ENCODE measurements at regions not wholly inside any gene's neighbourhood (a gene's known extent, or its start where the extent isn't known, plus 50 kb on each side); places are given as distances from the start of the nearest gene placed in this dataset.

GRCh38 chr12:91606662-91607377, 424.2 kb upstream of the DCN start:
- DNase-seq = no peak

DNA sequence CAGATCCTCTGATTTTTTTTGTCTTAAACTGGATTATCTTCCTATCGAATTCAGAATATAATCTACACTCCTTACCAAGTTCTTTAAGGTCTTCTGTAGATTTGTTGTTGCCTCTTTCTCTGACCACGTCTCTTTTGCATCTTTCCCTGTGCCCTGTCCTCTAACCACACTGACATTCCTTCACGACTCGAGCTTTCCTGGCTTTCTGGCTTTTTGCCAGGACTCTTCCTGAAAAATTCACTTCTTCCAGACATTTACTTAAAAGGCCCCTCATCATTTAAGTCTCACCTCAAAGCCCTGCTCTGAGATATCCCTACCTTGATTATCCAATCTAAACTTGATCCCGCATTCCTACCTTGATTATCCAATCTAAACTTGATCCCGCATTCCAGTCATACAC, 422.3 kb upstream of the DCN start:
- DNase-seq = no peak

DNA sequence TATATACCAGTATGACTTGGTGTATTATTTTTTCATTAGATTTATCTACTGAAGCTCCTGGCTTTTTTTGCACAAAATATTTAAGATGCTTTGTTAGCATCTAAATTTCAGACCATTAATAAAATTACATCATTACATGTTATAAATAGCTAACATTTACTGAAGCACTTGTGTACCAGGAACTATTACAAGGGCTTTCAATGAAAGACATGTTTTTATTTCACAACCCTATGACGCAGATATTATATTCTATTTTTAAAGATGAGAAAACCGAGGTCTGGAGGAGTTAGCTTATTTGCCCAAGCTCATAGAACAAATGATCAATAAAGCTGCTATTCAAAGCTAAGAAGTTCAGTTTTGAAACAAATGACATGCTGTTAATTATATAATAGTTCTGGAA, 420.4 kb upstream of the DCN start:
- DNase-seq = no peak

DNA sequence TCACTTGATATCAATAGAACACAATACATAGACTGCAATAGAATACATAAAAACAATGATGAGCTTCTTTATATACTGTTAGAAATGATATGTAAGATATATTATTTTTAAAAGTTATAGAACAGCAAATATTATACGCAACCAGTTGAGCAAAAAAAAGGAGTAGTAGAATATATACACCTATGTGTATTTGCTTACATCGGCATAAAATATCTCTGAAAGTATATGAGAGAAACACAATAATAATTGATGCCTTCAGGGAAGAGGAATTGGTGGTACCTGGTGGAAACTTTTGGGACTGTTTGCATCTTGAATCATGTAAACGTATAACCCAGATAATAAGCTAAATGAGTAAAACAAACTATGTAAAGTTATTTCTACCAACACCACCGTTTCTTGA, 418.4 kb upstream of the DCN start:
- no peak for DNase-seq

GRCh38 chr12:91594715-91595114, 412.1 kb upstream of the DCN start:
- DNase-seq = no peak

- DNase-seq = no peak
Measured at GRCh38 chr12:91591639-91591987, 409.0 kb upstream of the DCN start.

DNA sequence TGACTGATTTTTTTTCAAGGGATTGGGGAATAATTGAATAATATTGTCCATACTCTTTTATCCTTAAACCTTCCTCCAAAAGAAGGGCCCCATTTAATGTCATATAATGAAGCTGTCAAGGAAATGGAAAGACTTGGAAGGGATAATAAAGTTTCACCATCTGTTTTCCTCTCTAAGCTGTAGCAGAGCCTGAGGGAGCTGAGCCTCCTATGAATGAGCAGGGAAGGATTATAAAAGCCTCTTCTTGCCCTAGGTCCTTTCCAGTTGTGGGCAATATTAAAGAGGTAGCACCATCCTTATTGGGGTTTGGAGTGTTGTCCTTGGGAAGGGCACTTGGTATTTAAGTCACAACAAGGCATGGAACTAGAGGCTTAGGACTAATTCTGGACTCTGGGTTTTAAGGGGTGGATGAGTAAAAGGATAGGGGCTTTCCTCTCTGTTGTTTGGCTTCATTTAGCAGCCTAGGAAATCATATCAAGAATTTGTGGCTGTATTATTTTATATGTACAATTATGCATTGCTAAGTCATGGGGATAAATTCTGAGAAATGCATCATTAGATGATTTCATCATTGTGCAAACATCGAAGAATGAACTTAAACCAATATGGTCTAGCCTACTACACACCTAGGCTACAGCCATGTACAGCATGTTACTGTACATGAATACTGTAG, 408.5 kb upstream of the DCN start:
- no peak for DNase-seq

DNA sequence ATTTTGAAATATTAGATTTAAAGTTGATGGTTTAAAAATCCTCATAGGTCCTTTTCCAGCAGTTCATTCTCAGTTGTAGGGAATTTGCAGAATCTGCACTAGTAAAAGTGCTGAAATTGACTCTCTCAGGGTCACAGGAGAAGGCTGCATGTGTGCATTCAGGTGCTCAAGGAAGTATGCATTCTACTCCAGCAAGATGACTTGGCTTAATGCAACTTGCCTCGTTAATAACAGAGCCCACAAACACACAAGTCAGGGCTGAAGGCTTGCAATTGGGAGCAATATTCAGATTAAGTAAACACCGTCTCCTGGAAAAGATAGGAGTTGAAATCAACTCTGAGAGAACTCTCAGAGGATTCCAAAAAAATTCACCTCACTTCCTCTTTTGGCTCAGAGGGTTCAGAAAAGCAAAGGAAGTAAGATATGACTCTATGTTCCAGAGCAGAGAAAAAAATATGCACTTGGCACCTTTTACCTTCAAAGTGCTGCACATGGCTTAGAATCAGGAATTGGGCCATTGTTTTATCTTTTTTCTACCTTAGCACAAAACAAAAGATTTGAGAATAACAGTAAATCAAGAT, 406.3 kb upstream of the DCN start:
- no peak for DNase-seq

GRCh38 chr12:91586015-91586414, 403.4 kb upstream of the DCN start:
- DNase-seq = no peak

DNA sequence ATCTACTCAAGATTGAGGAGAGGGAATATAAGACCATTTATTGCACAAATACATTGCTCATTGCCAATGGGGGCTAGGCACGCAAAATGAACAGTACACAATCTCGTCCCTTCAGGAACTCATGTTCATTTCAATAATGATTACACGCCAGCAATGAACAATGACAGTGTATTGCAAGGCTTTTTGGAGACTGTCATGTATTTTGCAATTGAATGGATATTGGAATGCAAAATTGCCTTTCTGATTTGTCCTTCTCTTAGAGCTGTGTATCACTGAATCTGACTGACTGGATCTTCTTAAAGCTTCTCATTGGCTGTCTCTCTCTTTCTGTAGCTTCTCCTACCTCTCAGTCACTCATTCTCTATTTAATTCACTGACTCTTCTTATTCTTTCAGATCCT, 400.2 kb upstream of the DCN start:
- no peak for DNase-seq

DNA sequence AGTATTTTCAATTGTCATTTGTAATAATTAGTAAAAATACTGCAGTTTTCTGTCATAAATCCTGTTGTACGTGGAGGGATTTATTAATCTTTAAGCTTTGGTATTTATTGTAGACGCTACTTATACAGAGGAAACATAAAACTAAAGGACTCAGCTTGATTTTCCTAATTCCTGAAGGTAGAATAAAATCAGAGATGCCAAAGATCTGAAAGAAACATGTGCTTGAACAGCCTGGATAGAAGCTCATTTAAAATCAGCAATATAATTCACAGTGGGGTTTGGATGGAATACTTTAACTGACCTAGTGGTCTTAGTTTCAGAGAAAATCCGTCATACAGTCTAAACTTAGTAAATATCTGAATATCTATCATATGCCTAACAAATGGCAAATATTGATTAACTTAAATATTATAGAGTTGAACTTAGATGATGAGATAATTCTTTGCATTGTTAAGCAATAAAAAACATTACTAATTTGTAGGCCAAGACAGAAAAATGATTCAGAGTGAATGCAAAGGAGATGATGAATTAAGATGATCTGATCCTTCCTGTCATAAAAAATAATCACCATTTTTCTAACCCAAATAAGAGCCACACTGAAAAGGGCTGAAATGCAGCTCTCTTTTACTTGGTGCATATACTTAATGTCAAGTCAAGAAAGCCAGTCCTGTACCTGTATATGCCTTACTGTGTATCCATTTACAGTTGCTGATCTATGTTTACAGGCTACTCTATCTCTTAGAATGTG, 397.1 kb upstream of the DCN start:
- DNase-seq = no peak

DNA sequence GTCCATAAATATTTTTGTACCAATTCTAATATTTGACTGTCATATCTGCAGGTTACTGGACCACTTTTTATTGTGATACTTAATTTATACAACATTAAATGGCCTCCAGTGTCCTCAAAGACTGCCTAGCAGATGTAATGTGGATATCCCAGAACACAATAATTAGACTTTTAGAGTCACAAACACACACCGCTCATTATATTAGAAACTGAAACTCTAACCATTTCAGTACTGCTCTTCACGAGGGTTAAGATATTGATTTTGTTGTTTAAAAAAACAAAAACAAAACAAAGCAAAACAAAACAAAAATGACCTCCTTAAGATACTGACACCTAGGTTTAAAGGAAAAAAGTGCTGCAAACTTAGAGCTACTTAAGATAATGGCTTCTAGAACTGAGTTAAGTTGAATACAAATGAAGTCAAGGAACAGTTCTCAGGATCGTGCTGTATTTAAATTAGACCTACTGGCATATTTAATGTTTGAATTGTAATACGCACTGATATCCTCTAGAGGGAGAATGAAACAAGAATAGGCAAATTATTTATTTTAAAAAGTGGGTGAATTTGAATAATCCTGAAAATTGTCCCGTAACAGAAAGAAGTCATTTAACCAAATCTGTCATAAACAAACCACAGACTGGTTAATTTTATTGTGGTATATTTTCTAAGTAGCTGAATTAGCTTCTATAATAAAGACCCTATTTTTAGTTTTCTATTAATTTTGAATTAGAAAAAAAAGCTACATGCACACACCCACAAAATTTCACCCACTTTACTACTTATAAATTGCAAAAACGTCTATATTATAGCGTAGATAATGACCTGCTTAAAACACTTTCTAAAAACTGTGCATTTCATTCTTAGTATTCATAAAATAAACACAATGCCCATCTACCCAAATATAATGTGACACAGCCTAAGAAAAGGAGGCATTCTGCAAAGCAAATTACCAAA, 395.2 kb upstream of the DCN start:
- DNase-seq = no peak

DNA sequence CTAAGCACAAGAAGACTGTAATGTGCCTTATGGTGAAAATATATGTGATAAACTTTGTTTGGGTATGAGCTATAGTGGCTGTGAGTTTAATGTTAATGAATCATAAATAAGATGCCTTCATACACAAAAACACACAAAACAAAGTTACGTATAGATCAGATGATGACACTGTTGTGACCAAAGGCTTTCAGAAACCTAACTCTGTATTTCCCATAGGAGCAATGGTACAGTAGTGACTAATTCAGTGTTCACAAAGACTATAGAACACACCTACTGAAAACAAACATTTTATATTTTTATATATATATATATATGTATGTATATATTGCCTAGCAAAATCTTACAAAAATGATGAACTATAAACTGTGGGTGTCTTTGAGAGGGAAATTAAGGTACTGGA, 393.8 kb upstream of the DCN start:
- no peak for DNase-seq

DNA sequence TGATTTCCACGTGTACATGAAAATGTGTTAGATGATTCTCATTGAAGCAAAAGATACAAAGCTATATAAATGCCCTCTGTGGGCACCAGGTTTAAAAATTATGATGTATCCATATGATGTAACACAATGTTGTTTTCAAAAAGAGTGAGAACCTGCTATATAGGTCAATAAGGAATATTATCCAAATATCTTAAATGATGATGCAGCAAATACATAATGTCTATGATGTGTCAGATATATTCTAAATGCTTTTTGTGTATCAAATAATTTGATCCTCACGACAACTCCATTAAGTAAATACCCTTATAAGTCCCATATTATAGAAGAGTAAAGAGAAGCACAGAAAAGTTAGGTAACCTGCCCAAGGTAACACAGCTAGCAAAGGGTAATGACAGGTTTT, 393.0 kb upstream of the DCN start:
- DNase-seq = no peak

GRCh38 chr12:91574975-91575374, 392.4 kb upstream of the DCN start:
- DNase-seq = no peak

- DNase-seq = no peak
Measured at GRCh38 chr12:91574391-91574790, 391.8 kb upstream of the DCN start.

DNA sequence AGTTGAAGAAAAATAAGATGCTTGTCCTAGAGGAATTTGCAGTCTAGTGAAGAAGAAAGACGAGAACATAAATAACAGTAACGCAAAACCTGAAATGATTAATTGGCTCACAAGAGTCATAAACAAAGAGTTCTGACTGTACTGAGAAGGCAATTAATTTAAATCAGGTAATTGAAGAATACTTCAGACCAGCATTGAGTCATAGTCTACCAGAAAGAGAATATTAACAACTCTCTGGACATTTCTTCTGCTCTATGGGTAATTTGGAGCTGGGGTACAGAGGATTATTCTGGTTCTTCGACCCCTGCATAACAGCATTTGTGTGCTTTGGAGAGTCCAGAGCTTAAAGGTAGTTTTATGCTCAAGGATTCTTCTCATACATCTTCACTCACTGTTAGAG, 390.3 kb upstream of the DCN start:
- DNase-seq = no peak

- no peak for DNase-seq
Measured at GRCh38 chr12:91567100-91567485, 384.5 kb upstream of the DCN start.

- no peak for DNase-seq
Measured at GRCh38 chr12:91566328-91567099, 383.9 kb upstream of the DCN start.

DNA sequence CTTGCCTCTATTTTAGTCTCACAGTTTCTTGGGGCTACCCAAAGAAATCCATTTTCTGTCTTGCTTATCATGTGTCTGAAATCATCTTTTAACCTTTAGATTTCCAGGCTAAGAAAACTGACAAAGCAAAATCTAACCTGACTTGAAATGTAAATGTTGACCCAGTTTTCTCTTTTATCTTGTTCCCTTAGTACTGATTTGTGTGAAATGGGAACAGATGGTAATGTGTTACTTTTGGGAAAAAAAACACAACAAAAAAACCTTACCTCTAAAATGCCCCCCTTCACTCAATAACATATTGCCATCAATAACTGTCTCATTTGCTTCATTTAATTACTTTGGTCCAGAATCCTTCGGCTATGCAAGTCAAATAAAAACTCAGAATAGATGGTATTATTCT, 383.2 kb upstream of the DCN start:
- no peak for DNase-seq

DNA sequence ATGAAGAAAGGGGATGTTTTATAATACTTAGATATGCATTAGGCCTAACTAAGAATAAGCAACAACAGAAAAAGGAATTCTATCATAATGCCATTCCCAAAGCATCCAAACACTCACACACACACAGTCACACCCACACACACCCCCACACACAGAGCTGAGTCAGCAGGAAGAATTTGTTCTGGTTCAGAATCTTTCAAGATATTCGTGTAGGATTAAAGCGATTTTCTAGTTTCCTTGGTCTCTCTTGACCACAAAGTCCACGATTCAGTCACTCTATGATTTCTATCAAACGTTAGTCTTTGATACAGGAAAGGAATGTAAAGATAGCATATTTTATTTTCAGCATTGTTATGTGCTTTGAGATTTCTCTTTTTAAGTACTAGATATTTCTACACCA, 382.6 kb upstream of the DCN start:
- DNase-seq = peak; percentile 57
